ENCODE measurements at regions not wholly inside any gene's neighbourhood (a gene's known extent, or its start where the extent isn't known, plus 50 kb on each side); places are given as distances from the start of the nearest gene placed in this dataset.

GRCh38 chr12:77124767-77125166, 59.4 kb upstream of the E2F7 start:
- TF ChIP-seq PURB (CRISPR knock-in tag; IDR thresholded peaks at IDR 0.05; ENCODE audit: low read depth) (no peak), FOXA1 (IDR thresholded peaks at IDR 0.05; ENCODE audit: borderline replicate concordance) (no peak), KDM4B (IDR thresholded peaks at IDR 0.05; ENCODE audit: borderline replicate concordance in 2 of 2, low read depth in 1 of 2) (no peak), YY1 (IDR thresholded peaks at IDR 0.05; ENCODE audit: borderline replicate concordance in 1 of 3, control insufficient read depth in 1 of 3, extremely low read depth in 1 of 3, insufficient read depth in 3 of 3, insufficient read length in 1 of 3, insufficient replicate concordance in 2 of 3, low read depth in 1 of 3, low read length in 2 of 3) (no peak), CTCF (IDR thresholded peaks at IDR 0.05 in 2 of 3, conservative IDR thresholded peaks at IDR 0.05 in 1 of 3; ENCODE audit: insufficient read depth in 2 of 3, low read depth in 1 of 3, low read length in 3 of 3) (no peak), ZNF561 (CRISPR knock-in tag; conservative IDR thresholded peaks at IDR 0.05) (no peak), HEY1 (CRISPR knock-in tag; IDR thresholded peaks at IDR 0.05; ENCODE audit: borderline replicate concordance) (no peak), CEBPB (tag; IDR thresholded peaks at IDR 0.05) (no peak), FOXO4 (CRISPR knock-in tag; IDR thresholded peaks at IDR 0.05) (no peak), TBL1XR1 (IDR thresholded peaks at IDR 0.05; ENCODE audit: low read length in 2 of 2) (no peak)
- TF ChIP-seq, protein P1, sequence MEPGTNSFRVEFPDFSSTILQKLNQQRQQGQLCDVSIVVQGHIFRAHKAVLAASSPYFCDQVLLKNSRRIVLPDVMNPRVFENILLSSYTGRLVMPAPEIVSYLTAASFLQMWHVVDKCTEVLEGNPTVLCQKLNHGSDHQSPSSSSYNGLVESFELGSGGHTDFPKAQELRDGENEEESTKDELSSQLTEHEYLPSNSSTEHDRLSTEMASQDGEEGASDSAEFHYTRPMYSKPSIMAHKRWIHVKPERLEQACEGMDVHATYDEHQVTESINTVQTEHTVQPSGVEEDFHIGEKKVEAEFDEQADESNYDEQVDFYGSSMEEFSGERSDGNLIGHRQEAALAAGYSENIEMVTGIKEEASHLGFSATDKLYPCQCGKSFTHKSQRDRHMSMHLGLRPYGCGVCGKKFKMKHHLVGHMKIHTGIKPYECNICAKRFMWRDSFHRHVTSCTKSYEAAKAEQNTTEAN (CRISPR knock-in tag; IDR thresholded peaks at IDR 0.05), result no peak
- TF ChIP-seq, protein P2, sequence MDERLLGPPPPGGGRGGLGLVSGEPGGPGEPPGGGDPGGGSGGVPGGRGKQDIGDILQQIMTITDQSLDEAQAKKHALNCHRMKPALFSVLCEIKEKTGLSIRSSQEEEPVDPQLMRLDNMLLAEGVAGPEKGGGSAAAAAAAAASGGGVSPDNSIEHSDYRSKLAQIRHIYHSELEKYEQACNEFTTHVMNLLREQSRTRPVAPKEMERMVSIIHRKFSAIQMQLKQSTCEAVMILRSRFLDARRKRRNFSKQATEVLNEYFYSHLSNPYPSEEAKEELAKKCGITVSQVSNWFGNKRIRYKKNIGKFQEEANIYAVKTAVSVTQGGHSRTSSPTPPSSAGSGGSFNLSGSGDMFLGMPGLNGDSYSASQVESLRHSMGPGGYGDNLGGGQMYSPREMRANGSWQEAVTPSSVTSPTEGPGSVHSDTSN (CRISPR knock-in tag; IDR thresholded peaks at IDR 0.05; ENCODE audit: low read depth), result no peak
- TF ChIP-seq, protein P2 (tag; conservative IDR thresholded peaks at IDR 0.05; ENCODE audit: low read depth), result no peak
